ENCODE measurements at regions not wholly inside any gene's neighbourhood (a gene's known extent, or its start where the extent isn't known, plus 50 kb on each side); places are given as distances from the start of the nearest gene placed in this dataset.
"Not testable (repeated sequence)": the region's sequence is repeated elsewhere in the genome, so short reads cannot be mapped to it uniquely, and the experiment has no call there.

DNA sequence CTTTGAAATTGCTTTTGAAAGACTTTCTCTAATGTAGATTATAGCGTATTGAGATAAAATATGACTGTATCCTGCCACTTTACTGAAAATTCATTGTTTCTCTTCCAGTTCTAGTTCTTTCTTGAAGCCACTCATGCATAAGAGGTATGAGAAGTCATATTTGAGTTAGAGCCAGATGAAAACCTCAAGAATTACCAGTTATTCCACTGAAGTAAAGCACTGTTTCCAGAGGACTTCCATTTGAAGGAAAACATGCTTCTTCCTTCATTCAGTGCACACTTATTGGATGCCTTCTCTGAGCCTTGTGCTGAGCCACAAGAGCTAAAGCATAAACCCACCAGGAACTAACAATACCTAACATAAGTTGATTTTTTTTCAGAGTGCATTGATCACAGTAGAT is 513.4 kb downstream of the ZNF385D start:
- DNase-seq, result no peak

DNA sequence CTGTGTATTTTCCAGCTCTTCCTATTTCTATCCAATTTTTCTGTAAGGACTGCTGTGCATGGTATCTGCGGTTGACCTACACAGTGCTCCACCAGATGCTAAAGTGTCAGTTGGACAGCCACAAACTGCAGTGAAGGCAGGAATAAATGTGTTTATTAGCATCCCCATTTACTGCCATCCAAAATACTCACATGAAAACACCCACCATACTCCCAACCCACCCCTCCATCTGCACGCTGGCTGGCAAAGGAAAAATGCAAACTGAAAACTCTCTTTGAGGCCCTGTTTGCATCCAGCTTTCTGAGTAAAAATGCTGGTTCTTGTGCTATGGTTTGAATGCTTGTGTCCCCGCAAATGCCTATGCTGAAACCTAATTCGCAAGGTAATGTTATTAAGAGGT is 515.5 kb downstream of the ZNF385D start:
- DNase-seq, result no peak

DNA sequence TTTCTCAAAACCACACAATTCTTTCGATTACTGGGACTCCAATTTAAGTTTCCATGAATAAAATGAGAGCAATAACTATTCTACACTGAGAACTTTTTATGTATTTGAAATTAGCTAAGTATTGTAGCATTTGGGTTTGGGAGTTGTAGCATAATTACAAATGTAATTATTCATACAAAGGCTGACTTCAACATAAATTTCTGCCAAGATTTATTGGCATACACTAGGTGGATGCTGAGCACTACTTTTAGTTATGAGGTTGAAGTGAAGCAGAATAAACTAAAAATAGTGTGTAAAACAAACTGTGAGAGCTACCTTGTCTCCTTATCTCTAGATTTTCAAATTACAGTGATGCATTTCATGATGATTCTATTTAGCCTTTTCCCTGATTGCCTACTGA is 516.1 kb downstream of the ZNF385D start:
- no peak for DNase-seq

DNA sequence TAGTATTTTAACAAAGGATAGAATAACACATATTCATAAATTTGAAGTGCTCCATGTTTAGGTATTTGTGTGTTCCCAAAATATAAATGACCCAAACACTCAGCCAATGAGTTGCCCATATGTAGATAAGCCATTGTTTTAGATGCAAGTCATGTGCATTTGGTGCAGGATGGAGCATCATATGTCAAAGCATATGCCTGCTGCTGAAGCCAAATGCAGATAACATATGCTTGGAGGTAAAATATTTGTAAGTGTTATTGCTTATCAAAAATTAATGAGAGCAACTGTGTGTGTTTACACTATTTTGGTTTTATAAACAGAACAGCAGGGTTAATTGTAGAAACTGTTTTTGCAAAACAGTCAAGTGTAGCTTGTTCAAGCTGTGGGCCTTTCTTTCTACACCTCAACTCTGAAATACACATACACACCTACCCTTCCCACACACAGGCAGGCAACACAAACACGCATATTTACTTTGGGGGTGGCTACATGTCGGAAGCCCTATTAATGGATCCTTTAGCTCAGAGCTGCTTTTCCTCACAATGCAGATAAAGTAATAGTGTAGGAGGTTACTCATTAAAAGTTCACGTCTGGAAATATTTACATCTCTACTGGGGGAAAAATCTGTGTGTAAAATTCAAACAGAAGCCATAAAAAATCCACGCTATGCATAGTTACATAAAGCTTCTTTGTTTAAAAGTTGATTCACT is 521.4 kb downstream of the ZNF385D start:
- DNase-seq, result no peak

DNA sequence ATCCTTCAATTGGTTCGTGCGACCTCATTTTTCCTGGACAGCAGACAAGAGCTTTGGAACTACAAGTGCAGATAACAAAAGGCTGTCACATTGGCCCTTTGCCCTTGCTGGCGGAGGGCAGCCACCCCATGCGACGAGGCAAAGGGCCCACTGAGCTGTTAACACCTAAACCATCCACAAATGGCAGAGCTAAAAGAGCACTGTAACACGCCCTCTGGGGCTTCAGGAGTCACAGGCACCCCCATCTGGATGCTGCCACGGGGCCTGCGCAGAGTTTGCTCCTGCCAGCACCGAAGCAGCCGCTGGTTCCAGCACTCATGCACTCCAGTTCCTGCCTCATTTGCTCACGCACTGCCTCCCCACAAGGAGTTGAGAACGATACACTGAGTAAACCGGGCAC is 524.9 kb downstream of the ZNF385D start:
- DNase-seq, result no peak

DNA sequence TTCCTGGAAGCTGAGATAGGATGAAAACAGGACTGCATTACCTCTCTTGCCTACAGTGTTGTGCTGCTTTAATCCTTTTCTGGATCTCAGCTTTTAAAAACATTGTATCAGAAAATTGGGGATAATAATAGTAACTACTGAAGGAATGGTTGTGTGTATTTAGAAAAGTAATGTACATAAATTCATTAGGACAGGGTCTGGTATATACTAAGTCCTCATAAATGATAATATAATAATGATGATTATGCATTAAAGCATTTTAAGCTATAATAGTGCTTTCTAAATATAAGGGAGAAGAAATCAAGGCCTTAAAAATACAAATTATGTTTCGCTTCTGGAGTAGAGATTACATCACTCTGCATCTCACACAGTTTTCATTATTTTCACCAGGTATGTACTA is 530.1 kb downstream of the ZNF385D start:
- no peak for DNase-seq

DNA sequence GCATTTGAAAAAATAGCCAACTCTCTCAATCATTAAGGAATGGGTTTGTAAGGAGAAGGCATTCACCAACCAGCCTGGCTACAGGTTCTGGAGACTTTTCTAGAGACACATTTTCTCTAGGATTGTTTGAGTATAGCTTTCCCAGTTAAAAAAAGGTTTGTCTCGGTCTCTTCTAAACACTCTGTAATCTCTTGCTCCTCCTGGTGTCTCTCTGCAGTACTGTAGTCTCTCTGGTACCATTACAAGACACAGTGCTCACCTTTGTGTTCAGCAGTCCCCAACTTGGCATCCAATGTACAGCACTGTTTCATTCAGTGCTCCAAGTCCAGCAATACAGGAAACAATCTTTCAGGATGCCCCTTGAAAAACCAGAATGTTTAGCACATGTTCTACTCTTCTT is 534.4 kb downstream of the ZNF385D start:
- DNase-seq, result no peak

DNA sequence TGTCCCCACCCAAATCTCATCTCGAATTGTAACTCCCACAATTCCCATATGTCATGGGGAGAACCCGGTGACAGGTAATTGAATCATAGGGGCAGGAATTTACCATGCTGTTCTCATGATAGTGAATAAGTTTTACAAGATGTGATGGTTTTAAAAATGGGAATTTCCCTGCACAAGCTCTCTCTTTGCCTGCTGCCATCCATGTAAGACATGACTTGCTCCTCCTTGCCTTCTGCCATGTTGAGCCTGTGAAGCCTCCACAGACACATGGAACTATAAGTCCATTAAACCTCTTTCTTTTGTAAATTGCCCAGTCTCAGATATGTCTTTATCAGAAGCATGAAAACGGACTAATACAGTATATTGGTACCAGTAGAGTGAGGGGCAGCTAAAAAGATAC is 546.9 kb downstream of the ZNF385D start:
- not testable (repeated sequence) for DNase-seq

DNA sequence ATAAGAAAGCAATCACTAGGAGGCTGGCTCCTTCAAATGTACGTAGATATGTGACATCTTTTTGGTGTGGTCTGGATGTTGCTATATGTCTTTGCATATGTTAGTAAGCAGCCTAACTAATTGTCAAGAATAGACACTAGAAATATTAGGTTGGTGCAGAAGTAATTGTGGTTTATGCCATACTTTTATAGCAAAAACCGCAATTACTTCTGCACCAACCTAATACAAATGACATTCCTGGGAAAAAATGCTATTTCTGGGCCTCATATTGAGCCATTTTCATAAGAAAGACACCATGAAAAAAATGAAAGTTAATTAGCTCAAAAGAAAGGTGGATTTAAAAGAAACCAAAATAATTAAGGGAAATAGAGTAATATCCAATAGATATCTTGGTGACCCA is 555.8 kb downstream of the ZNF385D start:
- DNase-seq, result no peak

DNA sequence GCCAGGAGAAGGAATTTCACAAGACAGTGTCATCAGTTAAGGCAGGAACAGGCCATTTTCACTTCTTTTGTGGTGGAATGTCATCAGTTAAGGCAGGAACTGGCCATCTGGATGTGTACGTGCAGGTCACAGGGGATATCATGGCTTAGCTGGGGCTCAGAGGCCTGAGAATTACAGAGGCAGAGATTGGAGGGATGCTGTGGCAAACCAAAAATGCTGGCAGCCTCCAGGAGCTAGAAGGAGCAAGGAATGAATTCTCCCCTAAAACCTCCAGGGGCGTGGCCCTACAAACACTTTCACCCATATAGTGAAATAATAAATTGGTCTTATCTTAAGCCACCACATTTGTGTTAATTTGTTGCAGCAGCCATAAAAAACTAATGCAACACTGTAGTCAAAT is 557.0 kb downstream of the ZNF385D start:
- DNase-seq, result not testable (repeated sequence)

DNA sequence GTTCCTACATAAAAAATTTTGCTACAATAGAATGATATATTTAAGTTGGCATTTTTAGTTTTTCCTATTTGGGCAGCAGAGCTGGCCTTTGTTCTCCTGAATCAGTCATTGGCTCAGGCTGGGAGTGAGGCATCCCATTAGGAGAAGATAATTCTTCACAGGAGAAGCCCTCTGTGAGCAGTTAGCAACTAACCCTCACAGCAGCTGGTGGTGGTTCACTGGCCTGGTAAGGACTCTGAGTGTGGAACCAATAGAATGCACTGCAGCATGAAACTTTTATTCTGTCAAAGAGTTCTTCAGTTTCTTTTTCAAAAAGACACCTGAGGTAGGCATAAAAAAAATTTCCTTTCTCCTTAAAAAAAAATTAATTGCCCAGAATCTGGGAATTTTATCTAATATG is 562.6 kb downstream of the ZNF385D start:
- no peak for DNase-seq

DNA sequence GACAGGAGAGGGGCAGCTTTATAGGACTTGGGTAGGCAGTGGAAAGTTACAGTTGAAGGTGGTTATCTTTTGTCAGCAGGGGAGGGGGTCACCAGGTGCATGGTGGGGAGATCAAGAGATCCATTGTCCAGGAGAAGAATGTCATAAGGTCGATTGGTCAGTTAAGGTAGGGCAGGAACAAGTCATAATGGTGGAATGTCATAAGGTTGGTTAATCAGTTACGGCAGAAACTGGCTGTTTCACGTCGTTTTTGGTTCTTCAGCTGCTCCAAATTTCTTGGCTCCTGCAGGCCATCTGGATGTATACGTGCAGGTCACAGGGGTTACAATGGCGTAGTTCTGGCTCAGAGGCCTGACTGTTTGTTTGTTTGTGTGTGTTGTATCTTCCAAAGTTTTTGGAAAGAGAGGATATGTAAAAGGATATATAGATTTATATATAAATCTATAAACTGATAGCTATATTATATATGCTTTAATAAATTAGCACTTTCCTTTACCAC is 565.1 kb downstream of the ZNF385D start:
- DNase-seq, result no peak

DNA sequence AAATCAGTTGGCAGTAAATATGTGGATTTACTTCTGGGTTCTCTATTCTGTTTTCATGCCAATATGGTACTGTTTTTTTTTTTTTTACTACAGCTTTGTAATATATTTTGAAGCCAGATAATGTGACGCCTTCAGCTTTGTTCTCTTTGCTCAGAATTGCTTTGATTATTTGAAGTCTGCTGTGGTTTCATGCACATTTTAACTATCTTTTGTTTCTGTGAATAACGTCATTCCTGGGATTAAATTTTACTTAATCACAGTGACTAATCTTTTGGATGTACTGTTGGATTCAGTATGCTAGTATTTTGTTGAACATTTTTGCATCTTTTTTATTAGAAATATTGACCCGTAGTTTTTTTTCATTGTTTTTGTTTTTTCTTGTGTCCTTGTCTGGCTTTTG is 576.5 kb downstream of the ZNF385D start:
- no peak for DNase-seq

DNA sequence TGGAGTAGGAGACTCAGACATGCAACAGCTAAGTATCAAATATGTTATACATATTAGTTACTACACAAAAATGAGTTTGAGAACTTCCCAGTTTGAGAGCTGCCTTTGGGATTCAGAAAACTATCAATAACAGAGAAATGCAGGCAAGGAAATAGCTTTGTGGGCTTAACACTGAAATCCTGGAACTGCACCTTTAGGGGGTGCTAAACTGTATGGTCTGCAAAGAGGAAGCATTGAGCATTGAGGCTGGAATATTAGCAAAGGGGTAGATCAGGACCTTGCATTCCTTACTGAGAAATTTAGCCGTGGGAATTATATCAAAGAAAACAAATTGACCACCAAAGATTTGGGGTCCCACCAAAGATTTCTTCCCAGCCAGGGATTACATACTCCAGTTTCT is 580.0 kb downstream of the ZNF385D start:
- DNase-seq, result no peak

DNA sequence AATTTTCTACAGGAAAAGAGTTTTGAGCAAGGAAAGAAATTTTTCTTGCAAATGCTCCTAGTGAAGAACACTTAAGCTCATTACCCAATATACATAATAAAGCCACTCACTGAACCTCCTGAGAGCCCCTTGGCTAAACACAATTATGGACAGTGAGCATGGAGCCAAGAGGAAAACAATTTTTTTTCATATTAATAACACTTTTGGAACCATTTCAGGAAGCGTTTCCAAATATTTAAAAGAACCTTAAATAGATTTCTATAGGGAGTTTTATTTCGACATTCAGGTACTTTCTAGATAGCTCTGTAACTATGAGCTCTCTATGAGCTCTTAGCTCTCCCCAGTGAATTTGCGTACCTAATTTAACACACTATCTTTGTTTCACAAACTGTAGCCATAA is 581.1 kb downstream of the ZNF385D start:
- no peak for DNase-seq

DNA sequence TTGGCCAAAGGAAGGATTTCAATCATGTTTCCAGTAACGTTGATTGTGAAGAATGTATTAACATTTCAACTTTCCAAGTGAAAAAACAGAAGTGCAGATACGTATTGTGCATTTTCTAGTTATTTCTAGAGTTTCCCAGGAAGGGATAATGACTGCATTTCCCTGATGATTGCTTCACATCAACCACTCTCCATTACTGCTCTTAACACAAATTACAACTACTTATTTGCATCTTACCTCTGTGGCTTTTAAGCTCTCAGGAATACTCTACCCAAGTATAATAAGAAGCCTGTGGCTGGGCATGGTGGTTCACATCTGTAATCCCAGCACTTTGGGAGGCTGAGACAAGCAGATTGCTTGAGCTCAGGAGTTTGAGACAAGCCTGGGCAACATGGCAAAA is 582.5 kb downstream of the ZNF385D start:
- no peak for DNase-seq

DNA sequence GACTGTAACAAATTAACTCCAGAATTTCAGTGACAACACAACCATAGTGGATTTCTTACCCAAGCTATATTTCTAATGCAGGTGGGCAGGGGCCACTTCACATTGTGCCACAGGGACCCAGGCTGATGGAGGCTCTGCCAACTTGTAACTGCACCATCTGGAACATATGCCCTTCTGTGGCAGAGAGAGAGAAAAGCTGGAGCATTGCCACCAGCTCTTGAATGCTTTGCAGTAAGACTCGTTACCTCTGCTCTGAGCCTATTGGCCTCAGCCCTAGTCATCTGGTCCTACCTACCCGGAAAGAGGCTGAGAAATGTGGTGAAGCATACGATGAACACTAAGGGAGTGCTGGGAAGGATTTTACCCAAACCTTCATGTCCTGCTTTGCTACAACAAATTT is 587.1 kb downstream of the ZNF385D start:
- no peak for DNase-seq

DNA sequence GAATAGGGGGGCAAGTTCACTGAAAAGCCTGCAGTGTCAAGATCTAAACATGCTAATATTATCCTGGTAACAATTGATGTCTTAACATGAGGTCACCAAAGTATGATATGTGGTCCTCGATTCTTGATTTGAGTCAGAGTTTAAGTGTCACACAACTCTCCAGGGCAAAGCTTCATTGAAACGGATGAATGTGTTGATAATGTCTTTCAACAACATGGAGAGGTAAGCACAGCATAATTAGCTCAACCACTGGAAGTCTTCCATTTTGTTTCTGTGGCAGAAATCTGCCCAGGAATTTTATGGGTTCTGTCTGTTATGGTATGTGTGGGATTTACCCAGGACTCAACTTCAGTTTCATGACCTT is 591.5 kb downstream of the ZNF385D start:
- DNase-seq, result no peak

DNA sequence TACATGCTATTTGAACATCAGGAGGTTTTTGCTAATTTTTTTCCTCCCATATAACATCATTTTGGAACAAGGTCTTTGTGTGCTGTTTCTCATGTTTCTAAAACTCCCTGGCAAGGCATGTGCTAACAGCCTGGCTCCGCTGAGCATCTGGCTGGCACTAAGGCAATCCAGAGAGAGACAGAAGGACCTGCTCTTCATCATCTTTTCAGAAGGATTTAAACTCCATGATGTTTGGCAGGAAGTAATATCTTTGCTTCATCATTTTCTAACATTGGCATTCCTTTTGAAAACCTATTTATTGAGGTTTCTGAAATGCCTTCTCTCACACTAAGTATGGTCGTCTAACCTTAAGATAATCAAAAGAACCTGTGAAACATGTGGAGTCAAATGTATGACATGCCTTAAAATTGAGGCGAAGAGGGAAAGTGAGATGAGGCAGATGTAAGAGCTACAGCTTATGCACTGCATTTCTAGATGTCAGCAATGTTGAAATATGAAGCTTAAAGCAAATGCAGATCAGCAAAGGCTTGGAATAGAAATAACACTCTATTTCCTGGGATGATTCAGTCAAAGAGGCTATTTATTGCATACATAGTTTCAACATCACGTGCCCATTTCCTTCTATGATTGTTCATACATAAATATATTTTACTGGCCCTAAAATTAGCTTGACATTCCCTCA is 592.0 kb downstream of the ZNF385D start:
- DNase-seq, result no peak

DNA sequence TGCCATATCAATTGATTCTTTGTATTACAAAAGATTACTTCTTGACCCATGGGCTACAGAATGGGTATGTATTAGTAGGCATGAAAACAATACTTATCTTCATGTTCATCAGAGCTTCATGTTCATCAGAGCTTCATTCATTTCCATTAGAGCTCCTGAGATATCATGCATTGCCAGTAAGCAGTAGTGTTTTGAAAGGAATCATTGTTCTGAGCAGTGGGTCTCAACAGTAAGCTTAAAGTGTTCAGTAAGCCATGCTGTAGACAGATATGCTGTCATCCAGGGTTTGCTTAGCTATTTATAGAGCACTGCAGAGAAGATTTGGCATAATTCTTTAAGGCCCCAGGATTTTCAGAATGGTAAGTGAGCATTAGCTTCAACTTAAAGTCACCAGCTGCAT is 596.1 kb downstream of the ZNF385D start:
- no peak for DNase-seq

DNA sequence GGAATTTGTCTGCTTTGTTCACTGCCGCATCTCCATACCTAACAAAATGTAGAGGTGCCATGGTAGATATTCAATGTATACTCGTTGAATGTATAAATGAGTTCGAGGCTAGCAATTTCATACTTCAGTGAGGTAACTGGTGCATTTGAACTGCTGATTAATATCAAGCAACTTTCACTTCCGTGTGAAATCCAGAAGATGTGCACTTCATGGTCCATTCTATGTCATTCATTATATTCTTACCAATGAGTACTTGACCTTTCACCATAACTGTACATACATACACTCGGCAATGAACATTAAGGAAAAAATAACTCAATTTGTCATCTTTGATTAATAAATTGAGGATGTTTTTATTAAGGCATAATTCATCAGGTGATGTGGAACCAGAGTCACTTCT is 598.5 kb downstream of the ZNF385D start:
- no peak for DNase-seq

DNA sequence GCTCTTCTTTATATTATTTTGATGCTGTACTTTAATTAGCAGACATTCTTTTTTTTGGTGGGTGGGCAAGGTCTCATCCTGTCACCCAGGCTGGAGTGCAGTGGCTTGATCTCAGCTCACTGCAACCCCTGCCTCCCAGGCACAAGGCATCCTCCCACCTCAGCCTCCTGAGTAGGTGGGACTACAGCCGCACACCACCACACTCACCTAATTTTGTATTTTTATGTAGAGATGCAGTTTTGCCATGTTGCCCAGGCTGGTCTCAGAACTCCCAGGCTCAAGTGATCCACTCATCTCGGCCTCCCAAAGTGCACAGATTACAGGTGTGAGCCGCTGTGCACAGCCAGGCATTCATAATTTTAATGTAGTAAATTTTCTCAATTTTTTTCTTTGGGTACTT is 608.1 kb downstream of the ZNF385D start:
- DNase-seq, result no peak

DNA sequence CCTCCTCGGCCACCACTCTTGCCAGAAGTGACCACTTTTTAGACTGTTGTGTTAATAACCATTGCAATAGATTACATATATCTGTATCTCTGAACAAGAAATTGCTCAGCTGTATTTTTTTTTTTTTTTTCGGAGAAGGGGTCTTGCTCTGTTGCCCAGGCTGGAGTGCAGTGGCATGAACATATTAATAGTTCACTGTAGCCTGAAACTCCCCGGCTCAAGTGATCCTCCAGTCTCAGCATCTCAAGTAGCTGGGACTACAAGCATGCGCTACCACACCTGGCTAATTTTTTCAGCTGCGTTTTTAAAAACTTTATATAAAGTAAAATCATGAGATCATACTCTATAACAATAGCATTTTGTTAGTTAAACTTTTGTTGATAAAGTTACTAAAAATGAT is 609.0 kb downstream of the ZNF385D start:
- no peak for DNase-seq

DNA sequence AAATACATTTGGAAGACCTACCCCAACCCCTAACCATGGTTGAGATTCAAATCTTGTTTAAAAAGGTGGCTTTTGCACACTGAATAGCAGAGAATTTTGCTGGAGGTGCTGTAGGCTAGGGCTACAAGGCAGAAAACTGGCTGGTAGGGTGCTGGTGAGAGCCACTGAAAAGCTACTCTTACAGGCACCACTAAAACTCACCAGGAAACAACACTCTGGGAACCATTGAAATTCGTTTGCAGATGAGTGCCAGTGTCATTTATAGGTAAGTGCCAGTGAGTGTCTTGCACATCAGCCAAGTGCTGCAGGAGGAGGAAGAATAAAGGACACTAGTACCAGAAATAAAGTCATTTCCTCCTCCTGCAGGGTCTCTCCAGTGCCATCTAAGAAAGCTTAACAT is 610.2 kb downstream of the ZNF385D start:
- no peak for DNase-seq

DNA sequence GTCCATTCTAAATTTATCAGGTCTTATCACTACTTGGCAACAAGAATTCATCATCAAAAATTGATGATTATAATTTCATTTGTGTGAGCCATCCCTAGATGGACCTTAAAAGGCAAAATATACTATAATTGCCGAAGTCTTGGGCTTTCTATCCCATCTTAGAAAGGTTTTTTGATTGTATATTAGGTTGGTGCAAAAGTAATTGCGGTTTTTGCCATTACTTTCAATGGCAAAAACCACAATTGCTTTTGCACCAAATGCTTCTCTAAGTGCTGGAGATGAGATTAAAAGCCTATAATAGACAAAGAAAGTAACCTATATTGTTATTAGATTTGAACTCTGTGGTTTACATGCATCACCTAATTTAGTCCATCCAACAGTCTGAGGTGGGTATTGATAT is 612.9 kb downstream of the ZNF385D start:
- no peak for DNase-seq

Measured in NCI-H1417 treated with DMSO at 0.1 percent for 48 hours (cell line).